DOHH2 (cell line): ENCODE measurements at regions not wholly inside any gene's neighbourhood (a gene's known extent, or its start where the extent isn't known, plus 50 kb on each side); places are given as distances from the start of the nearest gene placed in this dataset.
"Not testable (repeated sequence)": the region's sequence is repeated elsewhere in the genome, so short reads cannot be mapped to it uniquely, and the experiment has no call there.

ENCODE experiments used
- EZH2phosphoT487 ChIP-seq: fragments of 200-600 bp; sonication (generic); IDR thresholded peaks from 2 replicates; pipeline ENCODE4 v1.6.1; 2017; ENCODE audit warnings: borderline replicate concordance, mild to moderate bottlenecking, antibody characterized with exemption, low read length, moderate library complexity, mixed read lengths
- TF ChIP-seq, protein P1 (sequence below): fragments of 200-600 bp; sonication (generic); IDR thresholded peaks from one replicate; pipeline ENCODE4 v1.5.1; 2014; ENCODE audit warnings: antibody characterized with exemption, mild to moderate bottlenecking, low read depth, low read length; ENCODE audit not compliant: poor library complexity, severe bottlenecking

DNA sequence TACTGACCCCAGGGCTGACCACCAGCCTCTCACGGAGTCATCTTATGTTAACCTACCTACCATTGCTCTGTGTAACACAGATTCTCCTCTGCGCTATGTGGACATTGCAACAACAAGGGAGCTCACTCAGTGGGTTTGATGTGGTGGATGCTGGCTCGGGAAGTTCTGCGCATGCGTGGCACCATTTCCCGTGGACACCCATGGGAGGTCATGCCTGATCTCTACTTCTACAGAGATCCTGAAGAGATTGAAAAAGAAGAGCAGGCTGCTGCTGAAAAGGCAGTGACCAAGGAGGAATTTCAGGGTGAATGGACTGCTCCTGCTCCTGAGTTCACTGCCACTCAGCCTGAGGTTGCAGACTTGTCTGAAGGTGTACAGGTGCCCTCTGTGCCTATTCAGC is 102.4 kb upstream of the DUSP21 start:
- TF ChIP-seq, protein P1, sequence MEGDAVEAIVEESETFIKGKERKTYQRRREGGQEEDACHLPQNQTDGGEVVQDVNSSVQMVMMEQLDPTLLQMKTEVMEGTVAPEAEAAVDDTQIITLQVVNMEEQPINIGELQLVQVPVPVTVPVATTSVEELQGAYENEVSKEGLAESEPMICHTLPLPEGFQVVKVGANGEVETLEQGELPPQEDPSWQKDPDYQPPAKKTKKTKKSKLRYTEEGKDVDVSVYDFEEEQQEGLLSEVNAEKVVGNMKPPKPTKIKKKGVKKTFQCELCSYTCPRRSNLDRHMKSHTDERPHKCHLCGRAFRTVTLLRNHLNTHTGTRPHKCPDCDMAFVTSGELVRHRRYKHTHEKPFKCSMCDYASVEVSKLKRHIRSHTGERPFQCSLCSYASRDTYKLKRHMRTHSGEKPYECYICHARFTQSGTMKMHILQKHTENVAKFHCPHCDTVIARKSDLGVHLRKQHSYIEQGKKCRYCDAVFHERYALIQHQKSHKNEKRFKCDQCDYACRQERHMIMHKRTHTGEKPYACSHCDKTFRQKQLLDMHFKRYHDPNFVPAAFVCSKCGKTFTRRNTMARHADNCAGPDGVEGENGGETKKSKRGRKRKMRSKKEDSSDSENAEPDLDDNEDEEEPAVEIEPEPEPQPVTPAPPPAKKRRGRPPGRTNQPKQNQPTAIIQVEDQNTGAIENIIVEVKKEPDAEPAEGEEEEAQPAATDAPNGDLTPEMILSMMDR, result not testable (repeated sequence)
- not testable (repeated sequence) for TF ChIP-seq EZH2phosphoT487
